ENCODE measurements at regions not wholly inside any gene's neighbourhood (a gene's known extent, or its start where the extent isn't known, plus 50 kb on each side); places are given as distances from the start of the nearest gene placed in this dataset.

DNA sequence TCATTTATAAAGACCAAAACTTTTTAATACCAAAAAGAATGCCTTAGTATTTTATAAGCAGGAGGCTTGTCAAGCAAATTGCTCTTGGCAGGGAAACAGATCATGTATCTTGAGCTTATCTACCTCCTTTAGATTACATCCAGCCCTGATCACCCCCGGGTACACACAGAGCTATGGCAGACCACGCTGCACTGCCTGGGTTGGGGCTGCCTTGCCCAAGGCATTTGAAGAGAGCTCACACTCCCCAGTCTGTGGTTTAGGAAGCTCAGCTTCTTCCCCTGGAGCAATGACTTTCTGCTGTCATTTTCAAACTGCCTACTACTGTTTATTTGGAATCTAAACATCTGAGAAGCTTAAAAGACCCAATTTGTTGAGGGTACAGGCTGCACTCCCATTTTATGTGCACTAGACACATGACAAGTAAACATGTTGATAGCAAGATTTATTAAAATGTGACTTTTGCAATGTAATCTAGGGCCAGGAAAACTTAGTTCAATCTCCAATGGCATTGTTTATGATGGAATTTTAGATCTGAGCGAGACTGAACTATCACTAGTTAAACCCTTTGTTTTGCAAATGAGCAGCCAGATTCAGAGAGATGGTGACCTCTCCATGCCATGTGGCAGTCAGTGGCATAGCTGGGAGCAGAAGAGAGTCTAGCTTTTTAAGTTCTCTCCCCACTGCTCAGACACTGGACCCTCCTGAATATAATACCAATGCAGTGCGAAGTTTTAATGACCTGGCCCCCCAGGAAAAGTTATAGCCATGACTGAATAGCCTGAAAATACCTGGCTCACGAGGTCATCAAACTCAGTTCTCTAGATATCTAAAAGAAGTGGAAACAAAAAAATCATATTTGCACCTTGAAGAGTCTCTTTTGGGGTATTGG is 214.9 kb downstream of the HLX start:
- TF ChIP-seq, protein P1, sequence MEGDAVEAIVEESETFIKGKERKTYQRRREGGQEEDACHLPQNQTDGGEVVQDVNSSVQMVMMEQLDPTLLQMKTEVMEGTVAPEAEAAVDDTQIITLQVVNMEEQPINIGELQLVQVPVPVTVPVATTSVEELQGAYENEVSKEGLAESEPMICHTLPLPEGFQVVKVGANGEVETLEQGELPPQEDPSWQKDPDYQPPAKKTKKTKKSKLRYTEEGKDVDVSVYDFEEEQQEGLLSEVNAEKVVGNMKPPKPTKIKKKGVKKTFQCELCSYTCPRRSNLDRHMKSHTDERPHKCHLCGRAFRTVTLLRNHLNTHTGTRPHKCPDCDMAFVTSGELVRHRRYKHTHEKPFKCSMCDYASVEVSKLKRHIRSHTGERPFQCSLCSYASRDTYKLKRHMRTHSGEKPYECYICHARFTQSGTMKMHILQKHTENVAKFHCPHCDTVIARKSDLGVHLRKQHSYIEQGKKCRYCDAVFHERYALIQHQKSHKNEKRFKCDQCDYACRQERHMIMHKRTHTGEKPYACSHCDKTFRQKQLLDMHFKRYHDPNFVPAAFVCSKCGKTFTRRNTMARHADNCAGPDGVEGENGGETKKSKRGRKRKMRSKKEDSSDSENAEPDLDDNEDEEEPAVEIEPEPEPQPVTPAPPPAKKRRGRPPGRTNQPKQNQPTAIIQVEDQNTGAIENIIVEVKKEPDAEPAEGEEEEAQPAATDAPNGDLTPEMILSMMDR (IDR thresholded peaks at IDR 0.05; ENCODE audit: insufficient read depth, low read length), result no peak
- TF ChIP-seq POLR2AphosphoS5 (IDR thresholded peaks at IDR 0.05; ENCODE audit: low read depth) (no peak), GABPA (IDR thresholded peaks at IDR 0.05; ENCODE audit: low read depth) (no peak)
- TF ChIP-seq, protein P2, sequence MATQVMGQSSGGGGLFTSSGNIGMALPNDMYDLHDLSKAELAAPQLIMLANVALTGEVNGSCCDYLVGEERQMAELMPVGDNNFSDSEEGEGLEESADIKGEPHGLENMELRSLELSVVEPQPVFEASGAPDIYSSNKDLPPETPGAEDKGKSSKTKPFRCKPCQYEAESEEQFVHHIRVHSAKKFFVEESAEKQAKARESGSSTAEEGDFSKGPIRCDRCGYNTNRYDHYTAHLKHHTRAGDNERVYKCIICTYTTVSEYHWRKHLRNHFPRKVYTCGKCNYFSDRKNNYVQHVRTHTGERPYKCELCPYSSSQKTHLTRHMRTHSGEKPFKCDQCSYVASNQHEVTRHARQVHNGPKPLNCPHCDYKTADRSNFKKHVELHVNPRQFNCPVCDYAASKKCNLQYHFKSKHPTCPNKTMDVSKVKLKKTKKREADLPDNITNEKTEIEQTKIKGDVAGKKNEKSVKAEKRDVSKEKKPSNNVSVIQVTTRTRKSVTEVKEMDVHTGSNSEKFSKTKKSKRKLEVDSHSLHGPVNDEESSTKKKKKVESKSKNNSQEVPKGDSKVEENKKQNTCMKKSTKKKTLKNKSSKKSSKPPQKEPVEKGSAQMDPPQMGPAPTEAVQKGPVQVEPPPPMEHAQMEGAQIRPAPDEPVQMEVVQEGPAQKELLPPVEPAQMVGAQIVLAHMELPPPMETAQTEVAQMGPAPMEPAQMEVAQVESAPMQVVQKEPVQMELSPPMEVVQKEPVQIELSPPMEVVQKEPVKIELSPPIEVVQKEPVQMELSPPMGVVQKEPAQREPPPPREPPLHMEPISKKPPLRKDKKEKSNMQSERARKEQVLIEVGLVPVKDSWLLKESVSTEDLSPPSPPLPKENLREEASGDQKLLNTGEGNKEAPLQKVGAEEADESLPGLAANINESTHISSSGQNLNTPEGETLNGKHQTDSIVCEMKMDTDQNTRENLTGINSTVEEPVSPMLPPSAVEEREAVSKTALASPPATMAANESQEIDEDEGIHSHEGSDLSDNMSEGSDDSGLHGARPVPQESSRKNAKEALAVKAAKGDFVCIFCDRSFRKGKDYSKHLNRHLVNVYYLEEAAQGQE (IDR thresholded peaks at IDR 0.05; ENCODE audit: insufficient replicate concordance, low read depth), result no peak
